GM18499 (cell line): ENCODE measurements at regions not wholly inside any gene's neighbourhood (a gene's known extent, or its start where the extent isn't known, plus 50 kb on each side); places are given as distances from the start of the nearest gene placed in this dataset.

Source experiments
- ATAC-seq: cut with Tn5 transposase; IDR thresholded peaks from one replicate; pipeline ENCODE4 v1.9.1; 2021; ENCODE audit warnings: moderate number of reproducible peaks; ENCODE audit not compliant: insufficient read depth, unreplicated experiment

DNA sequence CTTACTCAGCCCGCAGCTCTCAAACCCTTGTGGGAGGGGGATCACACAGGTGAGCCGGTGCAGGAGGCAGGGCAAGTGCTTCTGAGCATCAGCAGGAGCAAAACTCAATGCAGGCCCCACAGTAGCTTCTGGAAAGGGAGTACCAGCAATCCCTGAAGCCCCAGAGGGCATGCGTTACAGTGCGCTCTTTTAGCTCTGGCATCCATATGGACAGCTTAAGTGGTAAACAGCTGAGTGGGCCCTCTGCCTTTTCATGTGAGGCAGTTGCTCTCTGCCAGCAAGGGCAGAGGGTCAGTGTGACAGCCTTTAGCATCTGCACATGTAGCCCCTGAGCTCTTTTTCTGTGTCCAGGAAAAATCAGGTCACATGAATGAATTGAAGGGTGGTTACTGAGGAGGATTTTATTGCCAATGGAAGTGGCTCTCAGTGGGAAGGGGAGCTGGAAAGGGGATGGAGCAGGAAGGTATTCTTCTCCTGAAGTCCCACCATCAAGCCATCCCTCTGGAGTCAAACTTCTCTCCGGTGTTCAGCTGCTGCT lies 464.3 kb upstream of the THRB start:
- no peak for ATAC-seq

DNA sequence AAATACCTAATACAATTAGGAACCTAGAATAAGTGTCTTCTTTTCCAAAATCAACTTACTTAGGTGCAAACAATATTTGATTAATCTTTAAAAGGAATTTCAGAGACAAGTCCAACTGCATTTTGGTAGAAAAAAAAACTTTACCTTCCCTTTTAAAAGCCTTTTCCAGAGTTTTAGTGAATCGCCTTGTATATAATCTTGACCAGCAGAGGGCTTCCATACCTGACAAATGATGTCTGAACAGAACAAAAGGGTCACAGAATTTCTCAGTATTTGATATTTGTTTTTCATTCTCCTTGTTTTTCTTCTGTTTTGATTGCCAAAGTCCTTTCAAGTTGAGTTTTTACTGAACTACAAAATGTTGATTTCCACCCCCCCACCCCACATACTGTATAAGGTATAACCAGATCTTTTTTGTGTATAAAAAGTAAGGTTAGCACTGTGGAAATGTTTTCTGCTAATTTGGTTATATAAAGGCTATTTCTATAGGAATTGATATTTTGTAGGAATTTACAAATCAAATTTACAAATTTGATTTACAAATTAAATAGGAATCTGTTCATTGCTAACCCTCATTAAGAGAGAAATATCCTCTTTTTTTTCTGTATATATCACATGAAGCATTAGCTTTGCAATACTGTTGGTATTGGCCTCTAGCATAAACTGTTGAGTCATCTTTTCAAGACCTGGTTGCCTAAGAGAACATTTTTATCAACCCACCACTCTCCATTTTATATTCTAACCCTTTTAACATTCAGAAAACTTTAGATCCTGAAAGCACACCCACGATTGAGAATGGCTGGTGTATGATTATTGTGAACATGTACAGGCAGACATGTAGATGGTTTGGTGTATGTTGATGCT lies 464.1 kb upstream of the RARB start:
- no peak for ATAC-seq

DNA sequence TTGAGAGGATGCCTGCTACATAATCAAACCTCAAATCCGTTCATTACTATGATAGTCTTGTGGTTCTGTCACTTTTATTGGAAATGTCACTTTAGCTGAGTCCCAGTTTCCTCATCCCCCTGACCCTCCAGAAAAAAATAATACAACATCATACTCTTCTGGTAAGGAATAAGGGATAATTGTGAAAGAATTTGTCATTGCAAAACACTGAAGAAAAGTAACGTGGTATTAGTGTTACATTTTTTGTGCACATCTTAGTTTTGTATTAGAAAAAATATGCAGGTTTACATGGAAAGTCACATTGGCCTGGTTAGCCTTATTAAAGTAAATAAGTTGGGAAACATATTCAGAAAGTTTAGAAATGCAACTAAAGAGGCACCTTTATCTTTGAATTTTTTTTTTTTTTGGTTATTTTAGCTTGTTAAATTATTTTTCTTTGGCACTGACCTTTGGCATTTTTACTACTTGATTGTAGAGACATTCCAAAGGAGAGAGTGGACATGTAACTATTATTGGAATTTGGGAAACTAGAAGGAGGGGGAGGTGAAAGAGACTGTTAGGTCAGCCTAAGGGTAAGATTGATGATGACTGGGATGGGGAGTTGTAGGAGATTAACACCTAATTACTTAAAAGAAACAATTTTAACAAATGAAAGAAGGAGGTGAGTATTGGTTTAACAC lies 462.2 kb upstream of the RARB start:
- ATAC-seq, result no peak

DNA sequence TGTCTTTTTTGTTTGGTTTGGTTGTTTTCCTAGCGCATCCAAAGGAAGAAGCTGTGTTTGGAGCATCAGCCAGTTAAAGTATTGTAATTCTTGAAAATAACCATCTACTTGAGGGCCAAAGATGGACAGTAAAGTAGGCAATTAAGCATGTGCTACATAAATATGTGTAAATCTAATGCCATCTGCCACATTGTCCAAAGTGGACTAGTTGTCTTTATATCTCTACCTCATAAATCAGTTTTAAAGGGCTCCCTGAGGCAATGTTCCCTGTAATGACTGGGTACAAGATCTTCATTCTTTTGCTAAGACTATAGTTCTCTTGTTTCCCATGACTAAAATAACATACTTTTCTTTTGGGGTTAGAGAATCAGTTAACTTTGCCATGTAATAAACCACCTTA lies 460.0 kb upstream of the RARB start:
- ATAC-seq, result no peak

DNA sequence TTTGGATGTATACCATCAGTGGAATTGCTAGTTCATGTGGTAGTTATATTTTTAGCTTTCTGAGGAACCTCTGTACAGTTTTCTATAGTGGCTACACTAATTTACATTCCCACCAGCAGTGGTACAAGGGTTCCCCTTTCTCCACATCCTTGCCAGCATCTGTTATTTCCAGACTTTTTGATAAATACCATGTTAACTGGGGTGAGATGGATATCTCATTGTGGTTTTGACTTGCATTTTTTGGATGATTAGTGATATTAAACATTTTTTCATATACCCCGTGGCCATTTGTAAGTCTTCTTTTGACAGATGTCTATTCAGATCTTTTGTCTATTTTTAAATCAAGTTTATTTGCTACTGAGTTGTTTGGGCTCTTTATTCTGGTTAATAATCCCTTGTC lies 455.6 kb upstream of the RARB start:
- no peak for ATAC-seq

DNA sequence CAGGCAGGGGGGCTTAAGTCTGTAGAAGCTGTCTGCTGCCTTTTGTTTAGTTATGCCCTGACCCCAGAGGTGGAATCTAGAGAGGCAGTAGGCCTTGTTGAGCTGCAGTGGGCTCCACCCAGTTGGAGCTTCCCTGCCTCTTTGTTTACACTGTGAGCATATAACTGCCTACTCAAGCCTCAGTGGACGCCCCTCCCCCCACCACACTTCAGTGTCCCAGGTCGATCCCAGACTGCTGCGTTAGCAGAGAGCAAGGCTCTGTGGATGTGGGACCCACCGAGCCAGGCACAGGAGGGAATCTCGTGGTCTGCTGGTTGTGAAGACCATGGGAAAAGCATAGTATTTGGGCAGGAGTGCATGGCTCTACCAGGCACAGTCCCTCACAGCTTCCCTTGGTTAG lies 446.8 kb upstream of the RARB start:
- ATAC-seq, result no peak

DNA sequence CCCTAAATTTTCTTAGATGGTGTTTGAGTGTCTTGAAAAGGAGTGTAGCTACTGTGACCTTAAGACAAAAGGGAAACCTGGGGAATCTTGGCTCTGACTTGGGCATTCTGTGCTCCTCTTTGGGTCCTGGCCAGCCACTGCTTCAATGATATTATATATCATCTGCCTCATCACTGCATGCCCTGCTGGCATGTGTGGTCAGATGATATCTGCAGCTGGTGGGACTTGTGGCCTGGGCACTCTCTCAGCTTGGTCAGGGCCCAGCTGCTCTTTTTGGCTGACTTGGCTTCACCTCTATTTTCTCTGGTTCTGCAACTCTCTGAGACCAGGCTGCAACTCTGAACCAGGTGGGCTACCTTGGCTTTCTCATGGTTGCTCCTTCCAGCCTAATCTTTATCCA lies 446.1 kb upstream of the RARB start:
- ATAC-seq, result no peak

DNA sequence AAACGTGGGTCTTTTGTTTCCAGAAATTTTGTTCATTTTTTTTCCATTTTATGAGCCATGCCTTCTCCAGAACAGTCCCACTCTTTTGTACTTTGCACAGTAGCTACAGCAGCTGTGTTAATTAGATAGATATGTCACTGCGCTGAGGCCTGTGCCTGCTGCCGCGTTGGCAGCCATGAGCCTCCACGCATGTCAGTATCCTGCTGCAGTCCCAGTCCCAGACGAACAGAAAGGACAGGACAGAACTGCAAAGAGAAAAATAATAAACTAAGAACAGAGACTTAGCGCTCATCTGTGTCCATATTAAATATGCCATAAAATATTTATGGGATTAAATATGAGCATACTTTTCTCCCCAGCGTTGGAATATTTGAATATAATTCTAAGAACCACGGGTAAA lies 442.4 kb upstream of the RARB start:
- no peak for ATAC-seq

DNA sequence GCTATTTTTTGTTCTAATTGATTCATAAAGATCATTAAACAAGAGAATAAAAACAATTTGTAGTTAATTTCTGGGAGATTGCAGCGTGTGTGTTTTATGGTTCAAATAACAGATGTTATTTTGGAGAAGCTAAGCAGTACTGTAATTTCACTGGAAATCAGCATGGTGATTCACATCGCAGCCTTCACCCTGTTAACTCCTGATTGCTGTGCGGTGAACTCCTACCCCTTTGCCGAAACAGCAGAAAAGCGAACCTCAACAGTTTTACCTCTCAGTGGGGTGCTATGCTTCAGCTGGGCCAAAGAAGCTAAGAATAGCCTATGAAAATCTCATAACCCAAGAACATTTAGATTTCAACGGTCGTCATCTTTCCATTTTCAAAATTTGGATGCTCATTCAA lies 441.5 kb upstream of the RARB start:
- no peak for ATAC-seq

DNA sequence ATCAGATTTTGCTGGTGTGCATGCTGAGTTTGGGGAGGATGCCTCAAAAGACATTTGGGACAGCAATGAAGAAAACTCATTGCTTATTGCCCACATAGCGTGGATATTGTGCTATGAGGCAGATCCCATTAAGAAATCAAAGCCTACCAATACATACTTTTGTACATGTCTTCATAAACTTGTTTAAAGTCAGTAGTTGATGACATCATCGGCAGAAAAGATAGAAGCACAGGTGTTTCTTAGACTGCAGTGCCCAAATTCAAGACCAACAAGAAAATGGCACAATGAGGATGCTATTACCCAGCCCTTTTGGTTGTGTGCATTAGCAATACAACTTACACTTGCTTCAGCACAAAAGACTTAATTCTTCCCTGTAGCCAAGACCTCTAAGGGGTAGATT lies 428.7 kb upstream of the RARB start:
- no peak for ATAC-seq

DNA sequence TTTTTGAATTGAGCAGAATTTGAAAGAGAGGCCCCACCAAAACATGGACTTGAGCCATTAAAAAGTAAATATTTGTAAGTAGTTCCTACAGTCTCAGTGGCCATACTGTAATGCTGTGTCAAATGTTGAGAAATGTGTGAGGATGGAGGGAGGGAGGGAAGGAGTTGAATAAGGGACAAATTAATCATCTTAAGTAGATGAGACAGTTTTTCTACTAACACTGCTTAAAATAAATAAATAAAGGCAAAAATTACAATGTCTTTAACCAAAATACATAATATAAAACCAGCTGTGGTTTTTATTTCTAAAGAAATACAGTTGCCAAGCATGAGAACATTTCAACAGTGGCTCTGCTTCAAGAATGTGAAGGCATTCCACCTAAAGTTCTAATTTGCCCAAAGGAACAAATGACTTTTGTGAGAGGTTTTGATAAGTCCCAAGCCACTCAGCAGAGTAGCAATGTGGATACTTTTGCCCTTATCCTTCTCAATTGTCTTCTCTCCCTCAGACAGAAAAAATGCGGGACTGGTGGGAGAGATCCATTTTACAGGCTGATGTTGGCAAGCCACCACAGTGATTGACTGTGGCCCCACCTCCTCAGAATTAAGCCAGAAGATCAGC lies 427.0 kb upstream of the RARB start:
- no peak for ATAC-seq

DNA sequence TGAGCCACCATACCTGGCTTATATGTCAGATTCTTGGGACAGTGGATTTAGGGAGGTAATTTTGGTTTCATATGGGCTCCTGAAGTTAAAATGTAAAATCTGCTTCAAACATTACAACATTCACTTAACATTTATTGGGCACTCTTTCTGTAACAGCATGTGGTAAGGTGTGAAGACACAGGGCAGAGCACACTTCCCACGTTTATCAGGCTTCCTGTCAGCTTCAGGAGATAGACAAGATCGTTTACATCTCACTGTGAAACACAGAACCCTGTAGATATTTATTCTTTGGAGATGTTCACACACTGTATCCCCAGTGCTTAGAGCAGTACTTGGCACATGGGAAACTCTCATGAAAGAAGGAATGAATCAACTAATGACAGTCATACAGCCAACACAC lies 426.0 kb upstream of the RARB start:
- no peak for ATAC-seq

DNA sequence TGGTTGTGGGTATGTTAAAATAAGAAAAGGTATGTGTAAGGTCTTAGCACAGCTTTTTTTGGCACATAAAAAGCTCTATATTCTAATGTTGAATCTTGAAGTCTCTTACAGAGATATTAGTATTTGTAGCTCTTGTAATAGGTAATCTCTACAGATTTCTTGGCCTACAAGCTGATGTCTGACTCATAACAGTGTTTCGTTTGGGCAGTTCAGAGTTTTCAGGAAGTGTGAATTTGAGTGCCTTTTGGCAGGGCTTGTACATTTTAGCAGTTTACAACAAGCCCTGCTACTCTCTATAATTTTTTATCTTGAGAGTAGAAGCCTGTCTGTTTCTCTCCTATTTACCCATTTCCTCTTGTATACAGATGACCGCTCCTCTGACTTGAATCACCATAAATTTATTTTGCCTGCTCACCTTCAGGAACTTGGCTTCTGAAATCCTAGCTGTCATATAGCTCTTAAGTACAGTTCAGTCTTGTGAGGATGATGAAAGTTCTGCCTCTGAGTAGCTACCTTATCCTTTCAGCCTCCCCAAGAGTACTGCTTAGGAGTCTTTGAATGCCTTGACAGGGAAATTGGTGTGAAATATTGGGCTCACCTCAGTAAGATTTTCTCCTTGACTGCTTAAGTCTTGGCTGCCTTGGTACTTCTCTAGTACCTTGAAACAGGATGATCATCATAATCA lies 419.9 kb upstream of the RARB start:
- ATAC-seq, result peak; percentile 99

DNA sequence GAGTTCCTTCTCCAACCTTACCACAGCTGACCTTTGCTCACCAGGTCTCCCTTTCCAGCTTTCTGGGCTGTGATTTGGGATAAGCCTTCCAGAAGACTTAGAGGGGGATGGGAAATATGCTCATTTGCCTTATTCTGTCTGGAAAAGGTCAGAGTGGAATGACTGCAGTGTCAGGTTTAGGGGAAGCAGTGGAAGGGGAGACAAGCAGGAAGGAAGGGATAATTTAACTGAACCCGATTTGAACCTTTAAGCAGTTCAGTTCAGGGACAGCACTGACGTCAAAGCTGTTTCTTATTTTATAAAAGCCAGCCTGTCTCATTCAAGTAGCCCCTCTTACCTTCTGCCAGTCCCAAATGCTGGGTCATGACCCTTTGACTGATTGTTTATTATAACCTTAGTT lies 418.4 kb upstream of the RARB start:
- no peak for ATAC-seq

DNA sequence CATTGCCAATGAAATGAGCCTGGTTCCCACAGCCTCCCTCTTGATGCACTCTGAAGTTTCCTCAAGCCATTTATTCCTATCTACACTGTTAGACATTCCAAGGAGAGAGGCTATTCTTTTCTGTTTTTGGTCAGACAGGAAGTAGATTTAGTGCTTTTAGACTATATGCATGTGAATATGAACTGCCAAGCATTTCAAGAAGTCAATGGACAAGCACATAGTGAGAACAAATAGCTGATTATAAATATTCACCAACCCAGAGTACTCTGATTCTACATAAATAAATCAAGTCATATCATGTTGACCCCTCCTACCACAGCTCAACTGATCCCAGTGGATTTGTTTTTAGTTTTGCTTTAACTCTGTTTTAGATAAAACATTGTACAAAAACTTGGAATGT lies 412.5 kb upstream of the RARB start:
- no peak for ATAC-seq

DNA sequence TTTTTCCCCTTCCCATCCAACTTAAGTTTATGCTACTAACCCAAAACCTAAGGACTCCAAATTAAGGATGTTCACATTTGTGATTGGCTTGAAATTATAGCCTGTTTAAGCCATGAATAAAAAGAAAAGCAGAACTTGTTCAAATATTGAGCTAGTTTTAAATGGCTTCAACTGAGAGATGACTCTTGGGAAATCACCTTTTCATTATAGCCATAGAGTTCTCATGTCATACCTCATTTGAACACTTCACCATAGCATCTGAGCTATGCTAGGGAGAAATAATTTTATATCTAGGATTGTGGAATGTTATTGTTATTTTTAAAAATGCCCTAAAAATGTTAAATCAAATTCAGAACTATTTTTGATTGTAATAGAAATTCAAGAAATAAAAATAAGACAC lies 409.2 kb upstream of the RARB start:
- no peak for ATAC-seq

DNA sequence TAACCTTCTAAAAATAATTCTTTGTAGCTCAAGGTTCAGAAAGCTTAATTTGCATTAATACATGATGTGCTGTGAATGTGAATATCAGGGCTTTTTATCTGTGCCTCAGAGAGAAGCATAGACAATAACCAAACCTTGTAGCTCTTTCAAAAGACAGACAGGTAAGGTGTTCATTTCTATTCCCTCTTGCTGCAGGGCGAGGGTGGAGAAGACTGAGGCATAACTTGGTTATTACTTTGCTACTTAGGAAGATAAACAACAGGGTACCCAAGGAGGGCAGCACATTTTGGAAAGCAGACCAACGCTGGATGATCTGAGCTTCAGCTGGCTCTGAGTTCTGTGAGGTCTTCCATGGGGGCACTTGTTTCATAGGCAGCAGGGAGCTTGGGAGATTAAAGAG lies 408.6 kb upstream of the RARB start:
- ATAC-seq, result no peak

DNA sequence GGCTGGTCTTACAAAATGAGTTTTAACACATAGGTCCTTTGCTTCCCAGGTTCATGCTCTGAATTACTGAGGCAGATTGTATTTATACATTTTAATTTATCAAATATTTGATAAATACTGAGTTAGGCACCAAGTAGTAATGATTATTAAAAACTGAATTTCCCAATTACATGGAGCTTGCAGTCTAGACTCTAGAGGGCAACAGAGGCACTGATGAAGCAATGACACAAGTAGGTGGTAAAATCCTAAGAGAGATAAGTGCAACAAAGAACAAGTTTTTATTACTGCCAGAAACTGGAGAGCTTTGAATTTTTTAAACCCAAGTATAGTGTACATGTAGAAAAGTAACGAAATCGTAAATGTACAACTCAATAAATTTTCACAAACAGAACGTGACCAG lies 406.2 kb upstream of the RARB start:
- ATAC-seq, result no peak

DNA sequence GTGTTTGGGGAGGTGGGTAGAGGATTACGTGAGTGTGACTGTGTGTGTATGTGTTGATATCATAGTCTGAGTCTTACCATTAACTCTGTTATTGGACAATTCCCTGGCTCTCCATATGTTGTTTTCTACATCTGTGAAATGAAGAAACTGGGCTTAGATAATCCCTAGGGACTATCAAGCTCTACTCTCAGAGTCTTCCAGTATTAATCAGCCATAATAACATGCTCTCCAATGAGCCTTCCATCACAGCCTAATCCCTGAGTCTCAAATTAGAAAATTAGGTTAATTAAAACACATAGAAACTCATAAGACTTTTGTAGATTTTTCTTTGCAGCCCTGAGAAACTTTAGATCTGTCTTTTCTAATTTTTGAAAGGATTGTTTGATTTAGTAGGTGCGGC lies 404.2 kb upstream of the RARB start:
- ATAC-seq, result no peak

DNA sequence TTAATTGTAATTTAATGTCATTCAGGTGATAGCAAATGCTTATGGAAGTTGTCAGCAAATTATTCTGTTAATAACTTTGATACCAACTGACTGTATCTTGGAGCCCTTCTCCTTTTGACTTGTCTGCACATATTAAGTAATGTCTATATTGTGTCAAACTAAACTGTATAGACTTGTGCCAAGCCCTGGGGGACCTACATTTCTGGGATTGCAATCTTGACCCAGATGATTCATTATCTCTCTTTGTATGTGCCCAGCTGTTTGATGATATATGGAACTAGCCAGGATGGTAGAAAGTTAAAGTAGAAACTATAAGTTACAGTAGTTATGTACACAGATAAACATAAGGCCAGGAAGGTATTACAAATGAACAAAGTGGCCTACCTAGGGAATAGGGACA lies 402.8 kb upstream of the RARB start:
- ATAC-seq, result no peak

DNA sequence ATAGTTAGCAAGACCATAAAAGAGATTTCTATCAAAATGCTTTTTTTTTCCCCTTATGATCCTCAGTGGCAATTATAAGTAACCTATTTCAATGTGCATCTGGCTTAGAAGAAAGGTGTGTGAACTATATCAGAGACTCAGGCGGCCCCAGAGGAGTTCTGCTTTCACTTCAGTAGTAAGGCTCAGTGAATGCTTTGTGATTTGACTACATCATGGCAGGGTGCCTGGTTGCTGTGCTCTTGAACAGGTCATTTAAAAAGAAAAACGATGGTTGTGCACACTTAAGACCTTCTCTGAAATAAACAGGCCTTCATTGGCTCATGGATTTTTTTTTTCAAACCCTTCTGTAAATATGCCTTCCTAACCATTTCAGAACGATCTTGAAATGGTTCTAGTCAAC lies 400.4 kb upstream of the RARB start:
- ATAC-seq, result no peak
